Activated naive CD8-positive, alpha-beta T cell treated with anti-CD3 and anti-CD28 coated beads, Interleukin-2, amount 10 ng/mL, durations not matched to agents 7 days and 5 days (primary cell): ENCODE measurements at regions not wholly inside any gene's neighbourhood (a gene's known extent, or its start where the extent isn't known, plus 50 kb on each side); places are given as distances from the start of the nearest gene placed in this dataset.

Source experiments
- ATAC-seq: fragments of 150-1000 bp; cut with Tn5 transposase; one replicate; pipeline ENCODE4 v1.10.0; 2021; ENCODE audit warnings: low read depth, moderate library complexity
- POLR2A ChIA-PET: fragments of 350-600 bp; sonication (Branson Sonifier 250); formaldehyde crosslinking; loops from one replicate; lab custom pipeline; 2021; ENCODE audit warnings: antibody characterized with exemption; lab: Charles Lee
- DNase-seq: peaks from one replicate; pipeline ENCODE4 v3.0.0; 2021
- H3K27ac Mint-ChIP-seq: one replicate; pipeline ENCODE4 v1.8.0; 2022; ENCODE audit warnings: mild to moderate bottlenecking, mixed read lengths
- H3K27me3 Mint-ChIP-seq: one replicate; pipeline ENCODE4 v1.8.0; 2022; ENCODE audit warnings: mild to moderate bottlenecking, moderate library complexity, mixed read lengths
- H3K36me3 Mint-ChIP-seq: one replicate; pipeline ENCODE4 v1.8.0; 2021; ENCODE audit warnings: mild to moderate bottlenecking, mixed read lengths
- H3K4me1 Mint-ChIP-seq: one replicate; pipeline ENCODE4 v1.8.0; 2021; ENCODE audit warnings: mixed read lengths
- H3K4me3 Mint-ChIP-seq: one replicate; pipeline ENCODE4 v1.8.0; 2022; ENCODE audit warnings: mild to moderate bottlenecking, moderate library complexity, mixed read lengths
- H3K9me3 Mint-ChIP-seq: one replicate; pipeline ENCODE4 v1.8.0; 2021; ENCODE audit warnings: mixed read lengths

DNA sequence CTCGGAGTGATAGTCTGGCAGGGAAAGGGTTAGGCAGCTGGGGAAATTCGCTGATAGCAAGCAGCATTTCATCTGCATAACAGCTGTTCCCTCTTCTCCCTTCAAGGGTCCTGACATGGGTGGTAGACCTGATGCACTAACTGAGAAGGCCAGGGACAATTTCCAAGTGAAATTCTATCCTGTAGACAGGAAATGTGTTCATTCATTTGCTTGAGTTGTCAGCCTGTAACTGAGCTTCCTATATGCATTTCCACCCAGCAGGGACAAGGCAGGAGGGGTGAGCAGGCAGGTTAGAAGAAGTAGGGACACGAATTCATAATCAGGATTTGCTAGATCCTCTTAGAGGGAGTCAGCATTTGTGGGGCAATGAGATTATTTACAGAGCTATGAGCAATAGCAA lies 154.3 kb upstream of the NCAM1 start:
- peaks cover 6% of the 10 kb centered on the region for H3K27me3 Mint-ChIP-seq
- H3K4me3 Mint-ChIP-seq, result no peak overlapping the region
- peaks cover 1% of the 10 kb centered on the region for H3K9me3 Mint-ChIP-seq
- no peak overlapping the region for H3K27ac Mint-ChIP-seq
- no peaks in the 10 kb centered on the region for H3K36me3 Mint-ChIP-seq
- ATAC-seq, result no peak
- POLR2A ChIA-PET, result interaction anchor here (0.6 kb wide), 1 partner anchor 184 kb away, joined by 3 read pairs; no protein-coding TSS in a partner anchor
- H3K4me1 Mint-ChIP-seq, result no peaks in the 10 kb centered on the region
- no peak for DNase-seq

- Mint-ChIP-seq H3K4me1 (no peaks in the 10 kb centered on the region), H3K4me3 (no peak overlapping the region), H3K36me3 (no peaks in the 10 kb centered on the region), H3K9me3 (peaks cover 4% of the 10 kb centered on the region), H3K27me3 (peaks cover 4% of the 10 kb centered on the region), H3K27ac (no peak overlapping the region)
- no peak for ATAC-seq
- no peak for DNase-seq
- POLR2A ChIA-PET, result no interaction called here
Measured at GRCh38 chr11:112809429-112809828, 151.8 kb upstream of the NCAM1 start.

GRCh38 chr11:112810951-112811350 lies 150.3 kb upstream of the NCAM1 start:
- Mint-ChIP-seq H3K36me3 (no peaks in the 10 kb centered on the region), H3K9me3 (peaks cover 4% of the 10 kb centered on the region), H3K27ac (no peak overlapping the region), H3K4me1 (no peaks in the 10 kb centered on the region), H3K27me3 (peaks cover 4% of the 10 kb centered on the region), H3K4me3 (no peak overlapping the region)
- POLR2A ChIA-PET, result no interaction called here
- ATAC-seq (no peak), DNase-seq (no peak)

DNA sequence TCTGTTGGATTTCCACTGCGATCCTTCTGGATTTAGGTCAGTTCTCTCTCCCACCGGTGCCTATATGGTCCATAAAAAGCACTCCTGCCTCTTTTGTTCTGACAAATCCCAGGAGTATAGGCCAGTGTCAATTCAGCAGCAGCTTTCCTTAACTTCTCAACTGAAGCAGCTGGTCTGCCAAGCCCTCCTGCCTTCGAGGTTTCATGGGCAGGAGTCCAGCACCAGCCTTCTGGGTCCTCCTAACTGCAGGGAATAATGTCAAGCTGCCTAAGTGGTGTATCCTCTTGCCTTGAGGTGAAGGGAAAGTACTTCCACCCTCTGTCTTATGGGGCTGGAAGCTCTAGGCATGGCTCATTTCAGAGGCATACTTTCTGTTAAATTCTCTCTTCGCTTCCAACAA lies 149.4 kb upstream of the NCAM1 start:
- Mint-ChIP-seq H3K36me3 (no peaks in the 10 kb centered on the region), H3K27ac (no peak overlapping the region), H3K27me3 (peaks cover 4% of the 10 kb centered on the region), H3K9me3 (peaks cover 4% of the 10 kb centered on the region), H3K4me3 (no peak overlapping the region), H3K4me1 (no peaks in the 10 kb centered on the region)
- DNase-seq (no peak), ATAC-seq (no peak)
- POLR2A ChIA-PET, result no interaction called here

- Mint-ChIP-seq H3K27me3 (peaks cover 4% of the 10 kb centered on the region), H3K27ac (no peak overlapping the region), H3K4me3 (no peak overlapping the region), H3K36me3 (no peaks in the 10 kb centered on the region), H3K4me1 (no peaks in the 10 kb centered on the region), H3K9me3 (peaks cover 4% of the 10 kb centered on the region)
- POLR2A ChIA-PET, result no interaction called here
- DNase-seq (no peak), ATAC-seq (no peak)
Measured at GRCh38 chr11:112812729-112813128, 148.5 kb upstream of the NCAM1 start.

- H3K27me3 Mint-ChIP-seq, result peaks cover 6% of the 10 kb centered on the region
- no peak for ATAC-seq
- POLR2A ChIA-PET, result no interaction called here
Measured at GRCh38 chr11:112814168-112814567, 147.1 kb upstream of the NCAM1 start.

GRCh38 chr11:112817376-112817775 lies 143.8 kb upstream of the NCAM1 start:
- POLR2A ChIA-PET, result no interaction called here
- H3K36me3 Mint-ChIP-seq, result no peaks in the 10 kb centered on the region
- no peaks in the 10 kb centered on the region for H3K4me1 Mint-ChIP-seq
- H3K9me3 Mint-ChIP-seq, result peaks cover 3% of the 10 kb centered on the region
- H3K27ac Mint-ChIP-seq, result no peak overlapping the region
- ATAC-seq, result no peak
- H3K27me3 Mint-ChIP-seq, result peaks cover 22% of the 10 kb centered on the region
- DNase-seq, result no peak
- no peak overlapping the region for H3K4me3 Mint-ChIP-seq

More at GRCh38 chr11:112814168-112814567, 147.1 kb upstream of the NCAM1 start:
- no peak for DNase-seq
- H3K9me3 Mint-ChIP-seq, result peaks cover 4% of the 10 kb centered on the region
- H3K27ac Mint-ChIP-seq, result no peak overlapping the region
- no peak overlapping the region for H3K4me3 Mint-ChIP-seq
- no peaks in the 10 kb centered on the region for H3K36me3 Mint-ChIP-seq
- no peaks in the 10 kb centered on the region for H3K4me1 Mint-ChIP-seq

GRCh38 chr11:112822478-112823274 lies 138.5 kb upstream of the NCAM1 start:
- no peaks in the 10 kb centered on the region for H3K4me1 Mint-ChIP-seq
- no peak overlapping the region for H3K27ac Mint-ChIP-seq
- H3K4me3 Mint-ChIP-seq, result no peak overlapping the region
- POLR2A ChIA-PET, result no interaction called here
- ATAC-seq, result no peak
- DNase-seq, result no peak
- peaks cover 36% of the 10 kb centered on the region for H3K27me3 Mint-ChIP-seq
- H3K36me3 Mint-ChIP-seq, result no peaks in the 10 kb centered on the region
- H3K9me3 Mint-ChIP-seq, result no peaks in the 10 kb centered on the region

DNA sequence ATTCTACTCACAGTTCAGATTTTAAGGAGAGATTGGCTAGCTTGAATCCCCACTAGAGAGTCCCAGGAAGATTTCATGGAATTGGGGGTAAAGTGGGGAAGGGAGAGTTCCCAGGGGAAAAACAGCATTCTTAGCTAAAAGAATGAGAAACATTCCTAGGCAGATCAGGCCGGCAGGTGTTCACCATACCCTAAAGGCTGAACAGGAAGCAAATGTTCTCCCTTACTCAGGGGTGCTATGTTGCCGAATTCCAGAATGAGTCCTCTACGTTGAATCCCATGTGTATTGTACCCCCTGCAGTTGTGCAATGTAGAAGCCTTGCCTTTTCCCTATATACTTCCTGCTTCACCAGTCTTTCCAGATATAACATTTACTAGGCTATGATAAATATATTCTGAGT lies 135.2 kb upstream of the NCAM1 start:
- Mint-ChIP-seq H3K27me3 (peaks cover 26% of the 10 kb centered on the region), H3K4me1 (no peaks in the 10 kb centered on the region), H3K27ac (no peak overlapping the region), H3K36me3 (no peaks in the 10 kb centered on the region), H3K4me3 (no peak overlapping the region), H3K9me3 (no peaks in the 10 kb centered on the region)
- no peak for DNase-seq
- POLR2A ChIA-PET, result no interaction called here
- ATAC-seq, result no peak

DNA sequence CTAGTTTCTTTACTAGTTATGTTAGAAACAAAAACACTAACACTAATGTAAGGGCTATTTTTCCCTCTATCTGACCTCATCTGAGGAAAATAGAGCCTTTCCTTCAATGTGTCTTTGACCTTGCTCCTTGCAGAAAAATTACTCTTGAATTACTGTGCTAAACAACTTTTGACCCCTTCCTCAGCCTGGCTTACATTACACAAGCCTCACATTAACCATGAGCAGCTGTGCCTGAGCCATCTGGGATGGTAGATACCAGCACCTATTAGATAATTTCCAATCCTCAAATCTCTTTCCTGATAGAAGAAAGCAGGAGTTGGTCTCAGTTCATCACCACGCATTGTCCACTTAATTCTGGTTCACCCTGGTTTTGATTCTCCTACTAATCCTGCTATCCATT lies 134.4 kb upstream of the NCAM1 start:
- H3K9me3 Mint-ChIP-seq, result no peaks in the 10 kb centered on the region
- H3K27me3 Mint-ChIP-seq, result peaks cover 18% of the 10 kb centered on the region
- no peak overlapping the region for H3K4me3 Mint-ChIP-seq
- H3K27ac Mint-ChIP-seq, result no peak overlapping the region
- ATAC-seq, result no peak
- no peaks in the 10 kb centered on the region for H3K4me1 Mint-ChIP-seq
- POLR2A ChIA-PET, result no interaction called here
- H3K36me3 Mint-ChIP-seq, result no peaks in the 10 kb centered on the region
- no peak for DNase-seq

DNA sequence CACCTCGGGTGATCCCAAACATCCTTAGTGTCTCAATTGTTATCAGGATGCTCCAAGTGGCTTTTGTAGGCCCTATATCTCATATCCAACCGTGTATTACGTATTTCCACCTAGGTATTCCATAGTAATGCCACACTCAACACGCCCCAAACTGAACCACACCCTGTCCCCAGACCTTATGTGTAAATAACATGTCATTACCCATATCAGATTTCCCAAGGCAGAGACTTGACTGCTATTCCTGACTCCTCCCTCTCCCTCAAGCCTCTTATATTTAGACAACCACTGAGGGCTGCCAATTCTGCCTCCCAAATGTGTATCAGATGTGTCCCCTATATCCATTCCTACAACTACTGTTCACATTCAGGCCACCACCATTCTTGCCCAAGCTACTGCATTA lies 132.8 kb upstream of the NCAM1 start:
- H3K4me3 Mint-ChIP-seq, result no peak overlapping the region
- POLR2A ChIA-PET, result no interaction called here
- H3K27me3 Mint-ChIP-seq, result peaks cover 13% of the 10 kb centered on the region
- H3K9me3 Mint-ChIP-seq, result no peaks in the 10 kb centered on the region
- H3K4me1 Mint-ChIP-seq, result no peaks in the 10 kb centered on the region
- no peak overlapping the region for H3K27ac Mint-ChIP-seq
- DNase-seq (no peak), ATAC-seq (no peak)
- no peaks in the 10 kb centered on the region for H3K36me3 Mint-ChIP-seq

DNA sequence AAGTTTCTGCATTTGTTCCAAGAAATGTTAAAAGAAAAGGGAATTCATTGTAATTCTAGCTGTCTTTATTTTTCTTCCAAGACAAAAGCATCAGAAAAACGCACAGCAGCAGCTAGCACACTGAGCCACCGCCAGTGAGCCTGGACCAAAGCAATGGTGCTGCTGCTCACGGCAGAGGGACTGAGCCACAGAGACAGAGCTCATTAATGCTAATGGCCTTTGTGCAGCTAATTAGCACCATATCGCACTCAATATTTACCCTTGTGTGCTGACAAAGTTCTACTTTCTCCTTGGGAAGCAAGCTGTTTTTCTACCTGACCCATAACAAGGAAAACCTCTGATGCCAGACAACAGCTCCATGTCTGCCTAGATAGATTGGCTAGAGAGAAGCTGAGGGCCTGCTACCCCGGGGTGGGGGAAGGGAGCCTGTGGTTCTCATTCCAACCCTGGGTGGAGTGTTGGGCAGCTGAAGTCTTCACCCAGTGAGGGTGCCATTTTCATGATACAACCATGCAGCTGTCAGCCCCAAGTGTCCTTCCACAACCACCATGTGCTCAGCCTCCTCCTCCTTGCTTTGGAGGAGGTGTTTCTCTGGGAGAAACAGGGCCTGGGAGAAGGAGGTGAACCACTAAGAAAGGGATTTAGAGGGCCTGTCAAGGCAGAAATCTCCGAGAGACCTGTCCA lies 131.1 kb upstream of the NCAM1 start:
- Mint-ChIP-seq H3K27me3 (peaks cover 17% of the 10 kb centered on the region), H3K4me3 (no peak overlapping the region), H3K36me3 (no peaks in the 10 kb centered on the region), H3K4me1 (no peaks in the 10 kb centered on the region), H3K9me3 (no peaks in the 10 kb centered on the region), H3K27ac (no peak overlapping the region)
- DNase-seq (no peak), ATAC-seq (no peak)
- POLR2A ChIA-PET, result no interaction called here

- no peak overlapping the region for H3K4me3 Mint-ChIP-seq
- POLR2A ChIA-PET, result no interaction called here
- no peaks in the 10 kb centered on the region for H3K4me1 Mint-ChIP-seq
- H3K36me3 Mint-ChIP-seq, result no peaks in the 10 kb centered on the region
- H3K27me3 Mint-ChIP-seq, result peaks cover 16% of the 10 kb centered on the region
- no peak for ATAC-seq
- DNase-seq, result no peak
- no peak overlapping the region for H3K27ac Mint-ChIP-seq
- H3K9me3 Mint-ChIP-seq, result no peaks in the 10 kb centered on the region
Measured at GRCh38 chr11:112831041-112831440, 130.2 kb upstream of the NCAM1 start.
